ENCODE measurements at regions not wholly inside any gene's neighbourhood (a gene's known extent, or its start where the extent isn't known, plus 50 kb on each side); places are given as distances from the start of the nearest gene placed in this dataset.

DNA sequence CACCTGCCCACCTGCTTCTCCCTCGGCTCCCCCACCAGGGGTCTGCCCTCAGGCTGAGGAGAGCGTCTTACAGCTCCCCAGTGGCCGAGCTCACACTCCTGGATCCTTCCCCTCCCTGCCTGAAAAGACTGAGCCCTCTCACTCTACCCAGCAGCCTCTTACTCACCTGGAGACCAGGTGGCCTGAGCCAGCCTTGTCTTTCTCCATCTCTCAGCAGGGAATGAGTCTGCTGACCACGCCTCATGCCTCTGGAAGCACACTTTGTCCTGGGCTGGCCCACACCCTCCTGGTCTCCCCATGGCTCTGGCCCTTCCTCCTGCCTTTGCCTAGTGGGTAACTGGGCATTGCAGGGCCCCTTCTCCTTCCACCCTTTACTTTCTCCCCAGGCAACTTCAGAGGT, 177.2 kb downstream of the ENGASE start:
- Histone ChIP-seq H3K9me3 (no peaks in the 10 kb centered on the region), H3K4me1 (no peaks in the 10 kb centered on the region), H3K36me3 (no peaks in the 10 kb centered on the region), H3K4me3 (no peak overlapping the region), H3K27ac (no peak overlapping the region), H3K27me3 (no peaks in the 10 kb centered on the region)
- TF ChIP-seq POLR2A (IDR thresholded peaks at IDR 0.05): no peak
- TF ChIP-seq, protein P1, sequence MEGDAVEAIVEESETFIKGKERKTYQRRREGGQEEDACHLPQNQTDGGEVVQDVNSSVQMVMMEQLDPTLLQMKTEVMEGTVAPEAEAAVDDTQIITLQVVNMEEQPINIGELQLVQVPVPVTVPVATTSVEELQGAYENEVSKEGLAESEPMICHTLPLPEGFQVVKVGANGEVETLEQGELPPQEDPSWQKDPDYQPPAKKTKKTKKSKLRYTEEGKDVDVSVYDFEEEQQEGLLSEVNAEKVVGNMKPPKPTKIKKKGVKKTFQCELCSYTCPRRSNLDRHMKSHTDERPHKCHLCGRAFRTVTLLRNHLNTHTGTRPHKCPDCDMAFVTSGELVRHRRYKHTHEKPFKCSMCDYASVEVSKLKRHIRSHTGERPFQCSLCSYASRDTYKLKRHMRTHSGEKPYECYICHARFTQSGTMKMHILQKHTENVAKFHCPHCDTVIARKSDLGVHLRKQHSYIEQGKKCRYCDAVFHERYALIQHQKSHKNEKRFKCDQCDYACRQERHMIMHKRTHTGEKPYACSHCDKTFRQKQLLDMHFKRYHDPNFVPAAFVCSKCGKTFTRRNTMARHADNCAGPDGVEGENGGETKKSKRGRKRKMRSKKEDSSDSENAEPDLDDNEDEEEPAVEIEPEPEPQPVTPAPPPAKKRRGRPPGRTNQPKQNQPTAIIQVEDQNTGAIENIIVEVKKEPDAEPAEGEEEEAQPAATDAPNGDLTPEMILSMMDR (IDR thresholded peaks at IDR 0.05): no peak
- DNase-seq: no peak
- intact Hi-C loops (cut with DNase I; ENCODE audit: low total_unique reads): no loop called here

DNA sequence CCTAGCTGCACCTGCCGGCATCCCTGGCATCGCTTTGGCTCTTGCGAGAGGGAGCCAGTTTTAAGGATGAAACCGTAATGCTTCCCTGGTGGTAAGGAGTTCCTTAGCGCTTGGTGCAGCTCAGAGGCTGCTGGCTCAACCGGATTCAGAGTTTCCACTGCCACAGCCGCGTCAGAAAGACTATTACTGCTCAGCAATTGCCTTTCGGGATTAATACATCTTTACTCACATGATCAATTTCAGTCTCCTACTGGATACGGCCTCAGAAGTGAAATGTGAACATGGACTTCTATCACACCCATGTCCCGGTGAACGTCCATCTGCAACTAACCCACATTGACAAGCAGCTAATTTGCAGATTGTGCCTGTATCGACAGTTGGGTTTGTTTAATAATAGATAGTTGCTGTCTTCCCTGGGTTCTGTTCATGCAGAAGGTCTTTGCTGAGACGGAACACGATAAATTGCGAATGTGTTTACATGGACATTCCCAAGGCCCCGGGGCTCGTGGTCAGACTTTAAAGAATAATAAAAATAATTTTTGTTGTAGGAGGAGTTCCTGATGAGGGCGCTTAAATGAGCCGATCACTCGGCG, 175.4 kb downstream of the ENGASE start:
- no peak for DNase-seq
- Histone ChIP-seq H3K4me1 (no peaks in the 10 kb centered on the region), H3K4me3 (no peak overlapping the region), H3K27me3 (no peaks in the 10 kb centered on the region), H3K27ac (no peak overlapping the region), H3K36me3 (no peaks in the 10 kb centered on the region), H3K9me3 (no peaks in the 10 kb centered on the region)
- intact Hi-C loops (cut with DNase I; ENCODE audit: low total_unique reads): no loop called here
- TF ChIP-seq, protein P1 (IDR thresholded peaks at IDR 0.05): no peak
- no peak for TF ChIP-seq POLR2A (IDR thresholded peaks at IDR 0.05)

DNA sequence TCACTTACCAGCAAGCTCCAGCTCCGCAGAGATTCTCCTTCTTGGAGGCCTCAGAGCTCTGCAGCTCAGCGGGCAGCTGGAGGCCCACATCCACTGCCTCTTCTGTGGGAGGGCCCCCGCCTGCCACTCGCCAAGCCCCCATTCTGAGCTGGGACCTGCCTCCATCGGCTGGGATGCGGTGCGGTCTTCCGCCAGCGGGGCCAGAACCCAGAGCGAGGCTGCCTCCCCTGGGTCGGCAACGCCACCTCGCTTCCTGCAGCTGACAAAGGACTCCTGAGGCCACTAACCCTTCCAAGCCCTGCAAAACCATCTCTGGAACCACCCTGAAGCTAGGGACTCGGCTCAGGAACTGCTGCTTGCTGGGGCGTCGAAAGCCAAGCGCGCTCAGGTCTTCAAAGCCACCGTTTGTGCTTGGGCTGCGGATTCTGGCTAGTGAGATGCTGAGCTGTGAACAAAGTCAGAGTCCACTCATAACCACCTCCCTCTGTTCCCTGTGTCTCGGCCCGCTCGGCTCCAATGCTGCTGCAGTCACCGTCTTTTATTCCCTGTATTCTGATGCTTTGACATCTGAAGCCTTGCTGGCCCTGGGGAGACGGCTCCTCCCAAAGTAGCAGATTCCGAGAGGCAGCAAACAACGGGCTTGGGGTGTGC, 174.3 kb downstream of the ENGASE start:
- Histone ChIP-seq H3K4me1 (no peaks in the 10 kb centered on the region), H3K27ac (no peak overlapping the region), H3K36me3 (no peaks in the 10 kb centered on the region), H3K4me3 (no peak overlapping the region), H3K9me3 (no peaks in the 10 kb centered on the region), H3K27me3 (no peaks in the 10 kb centered on the region)
- no peak for DNase-seq
- TF ChIP-seq, protein P1 (IDR thresholded peaks at IDR 0.05): no peak
- TF ChIP-seq POLR2A (IDR thresholded peaks at IDR 0.05): no peak
- intact Hi-C loops (cut with DNase I; ENCODE audit: low total_unique reads): no loop called here

DNA sequence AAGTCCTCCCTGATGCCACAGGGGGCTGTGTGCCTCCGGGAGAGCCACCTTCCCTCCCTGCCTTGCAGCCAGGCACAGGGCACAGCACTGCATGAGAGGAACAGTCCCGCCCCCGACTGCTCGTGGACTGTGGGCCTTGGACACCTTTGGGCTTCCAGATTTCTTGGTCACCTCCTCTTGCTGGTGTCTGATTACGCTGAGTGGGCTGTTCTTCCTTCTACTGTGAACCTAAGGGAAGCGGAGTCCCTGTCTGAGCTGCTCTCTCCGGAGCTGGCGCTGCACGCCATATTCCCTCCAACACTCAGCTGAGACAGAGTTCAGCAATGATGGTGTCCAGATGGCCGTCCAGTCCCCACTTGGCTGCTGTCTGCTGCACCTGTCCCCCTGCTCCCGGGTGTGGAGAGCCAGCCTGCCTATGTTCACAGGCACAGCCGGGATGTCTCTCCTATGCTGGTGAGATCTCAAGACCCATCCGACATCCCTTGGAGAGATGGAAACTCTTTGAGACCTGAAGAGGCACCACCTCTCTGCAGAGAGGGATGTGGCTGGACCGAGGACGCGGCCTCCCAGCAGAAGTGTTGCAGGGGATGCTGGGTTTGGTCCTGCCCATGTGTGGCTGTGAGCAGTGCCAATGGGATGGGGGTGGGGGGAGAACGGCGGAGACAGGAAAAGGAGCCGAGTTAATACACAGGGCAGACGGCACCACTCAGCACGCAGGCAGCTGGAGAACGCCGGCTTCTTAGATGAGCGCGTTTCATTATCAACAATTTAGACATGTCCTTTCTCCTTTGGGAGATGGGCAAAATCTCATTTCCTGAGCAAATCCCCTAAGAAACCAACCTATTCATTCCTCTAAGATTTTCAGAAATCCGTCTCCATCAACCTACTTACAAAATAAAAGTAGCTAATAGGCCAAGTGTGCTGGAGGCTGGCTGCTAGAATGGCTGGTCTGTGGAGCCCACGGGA, 171.9 kb downstream of the ENGASE start:
- no peaks in the 10 kb centered on the region for H3K27me3 ChIP-seq
- DNase-seq: no peak
- no peak overlapping the region for H3K4me3 ChIP-seq
- no peaks in the 10 kb centered on the region for H3K36me3 ChIP-seq
- intact Hi-C loops (cut with DNase I; ENCODE audit: low total_unique reads): no loop called here
- H3K27ac ChIP-seq: no peak overlapping the region
- H3K4me1 ChIP-seq: no peaks in the 10 kb centered on the region
- TF ChIP-seq POLR2A (IDR thresholded peaks at IDR 0.05): no peak
- TF ChIP-seq, protein P1 (IDR thresholded peaks at IDR 0.05): no peak
- no peaks in the 10 kb centered on the region for H3K9me3 ChIP-seq

DNA sequence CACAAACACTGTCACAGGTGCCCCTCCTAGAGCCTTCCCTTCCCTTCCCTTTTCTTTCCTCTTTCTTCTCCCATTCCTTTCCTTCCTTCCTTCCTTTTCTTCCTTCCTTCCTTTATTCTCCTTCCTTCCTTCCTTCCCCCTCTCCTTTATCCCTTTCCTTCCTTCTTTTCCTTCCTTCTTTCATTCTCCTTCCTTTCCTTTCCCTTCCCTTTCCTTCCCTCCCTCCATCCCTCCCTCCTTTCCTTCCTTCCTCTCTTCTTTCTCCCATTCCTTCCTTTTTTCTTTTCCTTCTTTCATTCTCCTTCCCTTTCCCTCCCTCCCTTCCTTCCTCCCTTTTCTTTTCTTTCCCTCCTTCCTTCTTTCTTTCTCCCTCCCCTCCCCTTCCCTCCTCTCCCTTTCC, 170.0 kb downstream of the ENGASE start:
- Histone ChIP-seq H3K9me3 (no peaks in the 10 kb centered on the region), H3K27ac (no peak overlapping the region), H3K4me1 (no peaks in the 10 kb centered on the region), H3K36me3 (no peaks in the 10 kb centered on the region), H3K4me3 (no peak overlapping the region), H3K27me3 (no peaks in the 10 kb centered on the region)
- no peak for DNase-seq
- intact Hi-C loops (cut with DNase I; ENCODE audit: low total_unique reads): no loop called here
- TF ChIP-seq POLR2A (IDR thresholded peaks at IDR 0.05): no peak
- TF ChIP-seq, protein P1 (IDR thresholded peaks at IDR 0.05): no peak

Data from uterus (tissue), 3 donors.